Common myeloid progenitor, CD34-positive (primary cell): ENCODE measurements at regions not wholly inside any gene's neighbourhood (a gene's known extent, or its start where the extent isn't known, plus 50 kb on each side); places are given as distances from the start of the nearest gene placed in this dataset.
"Not testable (repeated sequence)": the region's sequence is repeated elsewhere in the genome, so short reads cannot be mapped to it uniquely, and the experiment has no call there.

ENCODE experiments used
- CTCF ChIA-PET: fragments of 350-600 bp; sonication (Branson Sonifier 250); formaldehyde crosslinking; loops from one replicate; lab custom pipeline; 2021; ENCODE audit warnings: antibody characterized with exemption; lab: Charles Lee
- POLR2A ChIA-PET: fragments of 350-600 bp; sonication (Branson Sonifier 250); formaldehyde crosslinking; loops from one replicate; lab custom pipeline; 2021; ENCODE audit warnings: antibody characterized with exemption; lab: Charles Lee
- DNase-seq, 3 donors: peaks; one replicate each; pipeline versions ENCODE4 v3.0.0 to v3.0.0-alpha.2; 2013
- H3K27ac ChIP-seq, 2 experiments: 1 replicate in 1 of 2; 2 replicates in 1 of 2; pipeline ENCODE4 v1.7.0; 2013; ENCODE audit warnings: inconsistent platforms in 2 of 2, low read length in 2 of 2, mild to moderate bottlenecking in 2 of 2, low read depth in 1 of 2, moderate library complexity in 1 of 2; ENCODE audit not compliant: severe bottlenecking in 2 of 2, insufficient read depth in 1 of 2, poor library complexity in 1 of 2
- H3K27me3 ChIP-seq, 5 experiments: replicated peaks in 2 of 5; 1 replicate in 3 of 5; 2 replicates in 2 of 5; pipeline versions ENCODE4 v1.6.1 to v1.7.0; 2013; ENCODE audit warnings: low read length in 4 of 5, mild to moderate bottlenecking in 2 of 5, moderate library complexity in 2 of 5, inconsistent platforms in 1 of 5; ENCODE audit not compliant: insufficient read depth in 5 of 5, control insufficient read depth in 4 of 5
- H3K36me3 ChIP-seq, 4 experiments: 1 replicate in 2 of 4; 2 replicates in 2 of 4; pipeline versions ENCODE4 v1.6.1 to v1.7.0; 2013; ENCODE audit warnings: low read length in 3 of 4, control low read depth in 1 of 4, mild to moderate bottlenecking in 1 of 4; ENCODE audit not compliant: control insufficient read depth in 4 of 4, insufficient read depth in 4 of 4
- H3K4me1 ChIP-seq, 4 experiments: 1 replicate in 3 of 4; 2 replicates in 1 of 4; pipeline versions ENCODE4 v1.6.1 to v1.7.1; 2013; ENCODE audit warnings: low read length in 3 of 4, mild to moderate bottlenecking in 3 of 4, control low read depth in 1 of 4, inconsistent platforms in 1 of 4, moderate library complexity in 1 of 4; ENCODE audit not compliant: control insufficient read depth in 4 of 4, insufficient read depth in 4 of 4; ENCODE audit errors: control extremely low read depth in 1 of 4
- H3K4me3 ChIP-seq, 7 experiments: 1 replicate in 4 of 7; 2 replicates in 3 of 7; pipeline versions ENCODE4 v1.5.1 to v1.7.0; 2013; ENCODE audit warnings: mild to moderate bottlenecking in 7 of 7, low read length in 6 of 7, moderate library complexity in 6 of 7, inconsistent platforms in 2 of 7, low read depth in 2 of 7, control low read depth in 1 of 7; ENCODE audit not compliant: insufficient read depth in 4 of 7, control insufficient read depth in 1 of 7; ENCODE audit errors: extremely low read depth in 1 of 7
- H3K9me3 ChIP-seq, 5 experiments: 1 replicate in 4 of 5; 2 replicates in 1 of 5; pipeline versions ENCODE4 v1.6.1 to v1.7.1; 2013; ENCODE audit warnings: low read length in 4 of 5, mild to moderate bottlenecking in 2 of 5, inconsistent platforms in 1 of 5, low read depth in 1 of 5, moderate library complexity in 1 of 5; ENCODE audit not compliant: control insufficient read depth in 4 of 5, insufficient read depth in 2 of 5; ENCODE audit errors: control extremely low read depth in 1 of 5
- WGBS: methylation state at CpG from one replicate; pipeline ENCODE4 v1.1.5; 2013; ENCODE audit not compliant: insufficient coverage; 5-methylcytosine and 5-hydroxymethylcytosine counted together

DNA sequence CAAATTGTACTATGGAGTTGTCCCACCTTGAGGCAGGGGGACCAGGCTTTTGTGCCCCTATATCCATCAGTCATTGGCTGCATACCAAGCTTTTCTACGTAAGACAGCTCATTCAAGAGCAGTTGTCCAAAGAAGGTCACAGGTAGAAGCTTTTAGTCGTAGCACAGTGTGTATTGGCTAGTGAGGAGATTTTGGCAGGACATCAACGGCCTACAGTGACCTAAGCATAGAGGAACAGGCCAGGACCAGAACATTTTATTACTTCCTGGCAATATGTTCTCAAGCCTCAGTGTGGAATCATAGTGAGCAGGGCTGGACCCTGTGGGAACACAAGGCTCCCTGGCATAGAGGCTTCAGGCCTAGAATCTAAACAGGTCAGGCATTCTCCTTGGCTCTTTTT, 105.4 kb upstream of the ANKRD28 start:
- Histone ChIP-seq H3K36me3 (no peaks in the 10 kb centered on the region), H3K27ac (no peak overlapping the region), H3K9me3 (no peaks in the 10 kb centered on the region), H3K4me3 (no peak overlapping the region), H3K27me3 (no peaks in the 10 kb centered on the region), H3K4me1 (no peaks in the 10 kb centered on the region)
- 90% methylated on average over 3 of the region's 3 CpGs for WGBS
- ChIA-PET POLR2A (no interaction called here), CTCF (no interaction called here)
- no peak for DNase-seq

- ChIA-PET POLR2A (no interaction called here), CTCF (no interaction called here)
- Histone ChIP-seq H3K9me3 (no peaks in the 10 kb centered on the region), H3K4me3 (no peak overlapping the region), H3K4me1 (no peaks in the 10 kb centered on the region), H3K36me3 (no peaks in the 10 kb centered on the region), H3K27me3 (no peaks in the 10 kb centered on the region), H3K27ac (no peak overlapping the region)
- DNase-seq = no peak
- WGBS = 93% methylated on average over 4 of the region's 7 CpGs
Measured at GRCh38 chr3:15903759-15904720, 106.3 kb upstream of the ANKRD28 start.

DNA sequence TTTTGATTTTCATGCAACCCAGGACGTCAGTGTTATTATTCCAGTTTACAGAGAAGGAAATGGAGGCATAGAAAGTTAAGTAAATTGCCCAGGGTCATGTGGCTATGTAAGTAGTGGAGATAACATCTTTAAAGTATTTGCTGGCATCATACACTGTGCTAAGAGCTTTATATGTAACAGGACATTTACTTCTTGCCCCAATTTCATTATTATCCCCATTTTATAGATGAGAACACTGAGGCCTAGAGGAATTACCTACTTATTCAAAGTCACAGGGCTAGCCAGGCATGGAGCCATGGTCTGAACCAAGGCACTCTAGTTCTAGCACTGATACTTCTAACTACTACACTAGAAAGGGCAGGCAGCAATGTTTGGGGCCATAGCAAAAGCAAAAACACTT, 107.3 kb upstream of the ANKRD28 start:
- POLR2A ChIA-PET = no interaction called here
- no peaks in the 10 kb centered on the region for H3K9me3 ChIP-seq
- no peak for DNase-seq

GRCh38 chr3:15907403-15907802, 109.6 kb upstream of the ANKRD28 start:
- DNase-seq, POLR2A ChIA-PET, H3K36me3 ChIP-seq, H3K27me3 ChIP-seq, CTCF ChIA-PET, H3K27ac ChIP-seq, H3K4me1 ChIP-seq, H3K4me3 ChIP-seq, H3K9me3 ChIP-seq: not testable (repeated sequence)
- no CpG with 5 or more reads among the region's 5 CpGs for WGBS

More for the DNA sequence above, 107.3 kb upstream of the ANKRD28 start:
- Histone ChIP-seq H3K36me3 (no peaks in the 10 kb centered on the region), H3K4me3 (no peak overlapping the region), H3K27me3 (no peaks in the 10 kb centered on the region), H3K27ac (no peak overlapping the region), H3K4me1 (no peaks in the 10 kb centered on the region)
- no CpG with 5 or more reads among the region's 1 CpG for WGBS
- CTCF ChIA-PET = no interaction called here

DNA sequence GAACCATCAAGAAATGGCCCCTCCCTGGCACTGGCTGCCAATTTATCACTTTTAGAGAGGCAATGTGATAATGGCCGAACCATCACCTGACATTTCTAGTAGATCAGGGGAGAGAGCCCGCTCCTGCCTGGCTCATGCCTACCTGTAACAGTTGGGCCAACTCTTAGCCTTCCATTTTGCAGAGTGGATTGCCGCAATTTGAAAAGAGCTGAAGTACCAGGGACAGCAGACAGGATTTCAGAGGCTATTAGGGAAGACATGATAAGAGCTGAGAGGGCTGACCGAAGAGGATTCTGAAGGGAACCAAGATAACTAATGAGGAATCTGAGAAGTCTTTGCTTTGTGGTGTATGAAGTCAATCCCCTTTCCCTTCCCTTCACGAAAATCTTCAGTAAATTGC, 121.2 kb upstream of the ANKRD28 start:
- 91% methylated on average over 4 of the region's 5 CpGs for WGBS
- H3K4me3 ChIP-seq = no peak overlapping the region
- H3K9me3 ChIP-seq = peaks cover 0 to 3% (median 0%) of the 10 kb centered on the region in 5 experiments
- CTCF ChIA-PET = no interaction called here
- DNase-seq = no peak
- peaks cover 0 to 2% (median 0%) of the 10 kb centered on the region in 5 experiments for H3K27me3 ChIP-seq
- POLR2A ChIA-PET = no interaction called here
- H3K4me1 ChIP-seq = no peaks in the 10 kb centered on the region
- no peaks in the 10 kb centered on the region for H3K36me3 ChIP-seq
- H3K27ac ChIP-seq = no peak overlapping the region

GRCh38 chr3:15919971-15920370, 122.2 kb upstream of the ANKRD28 start:
- no peak for DNase-seq
- CTCF ChIA-PET = no interaction called here

DNA sequence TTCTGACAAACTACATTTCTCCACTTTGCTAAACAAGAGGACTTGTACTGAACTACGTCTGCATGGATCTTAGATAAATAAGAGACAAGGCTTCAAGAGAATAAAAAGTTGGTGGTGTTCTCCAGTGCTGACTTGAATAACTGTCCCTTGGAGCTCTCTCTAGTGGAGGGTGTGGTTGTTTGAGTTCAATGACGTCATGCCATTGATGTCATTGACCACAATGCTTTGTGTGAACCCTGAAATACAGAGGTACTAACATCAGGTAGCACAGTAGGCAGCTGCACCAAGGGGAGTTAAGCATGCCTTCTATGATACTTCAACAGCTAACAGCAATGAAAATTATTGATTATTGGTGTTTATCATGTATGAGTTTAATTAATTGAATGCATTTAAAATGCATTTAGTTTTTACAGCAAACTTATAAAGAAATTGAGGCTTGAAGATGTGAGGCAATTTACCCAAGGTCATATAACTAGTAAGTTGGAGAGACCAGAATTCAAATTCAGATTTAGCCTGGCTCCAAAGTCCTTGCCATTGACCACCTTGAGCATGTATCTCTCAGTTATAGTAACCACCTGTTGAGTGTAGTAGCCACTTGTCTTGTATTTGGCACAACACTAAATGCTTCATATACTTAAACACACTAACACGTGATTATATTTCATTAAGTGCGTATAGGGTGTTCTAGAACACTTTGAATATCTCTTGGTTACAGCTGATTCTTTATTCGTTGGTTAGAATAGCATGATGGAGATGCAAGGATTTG, 126.0 kb upstream of the ANKRD28 start:
- Histone ChIP-seq H3K9me3 (no peaks in the 10 kb centered on the region), H3K4me1 (no peaks in the 10 kb centered on the region), H3K27me3 (no peaks in the 10 kb centered on the region), H3K36me3 (no peaks in the 10 kb centered on the region), H3K4me3 (no peak overlapping the region), H3K27ac (no peak overlapping the region)
- ChIA-PET CTCF (no interaction called here), POLR2A (no interaction called here)
- WGBS = 100% methylated on average over 1 of the region's 5 CpGs
- DNase-seq = no peak

More at GRCh38 chr3:15919971-15920370, 122.2 kb upstream of the ANKRD28 start:
- 100% methylated on average over 1 of the region's 2 CpGs for WGBS
- Histone ChIP-seq H3K4me3 (no peak overlapping the region), H3K27me3 (peaks cover 0 to 2% (median 0%) of the 10 kb centered on the region in 5 experiments), H3K27ac (no peak overlapping the region), H3K36me3 (no peaks in the 10 kb centered on the region), H3K4me1 (no peaks in the 10 kb centered on the region), H3K9me3 (no peaks in the 10 kb centered on the region)
- POLR2A ChIA-PET = no interaction called here
